B cell (primary cell): ENCODE measurements at regions not wholly inside any gene's neighbourhood (a gene's known extent, or its start where the extent isn't known, plus 50 kb on each side); places are given as distances from the start of the nearest gene placed in this dataset.

Experiments
- ATAC-seq: fragments of 200-7000 bp; cut with Tn5 transposase; one replicate; pipeline ENCODE4 v1.10.0; 2021; ENCODE audit warnings: low read depth, mild to moderate bottlenecking, moderate number of reproducible peaks, moderate library complexity
- CTCF ChIA-PET: fragments of 350-600 bp; sonication (Branson Sonifier 250); formaldehyde crosslinking; loops from one replicate; lab custom pipeline; 2021; ENCODE audit warnings: antibody characterized with exemption, inconsistent platforms; lab: Charles Lee
- POLR2A ChIA-PET: fragments of 350-600 bp; sonication (Branson Sonifier 250); formaldehyde crosslinking; loops from one replicate; lab custom pipeline; 2021; ENCODE audit warnings: antibody characterized with exemption; lab: Charles Lee
- DNase-seq: peaks from one replicate; pipeline ENCODE4 v3.0.0; 2013
- H2AFZ ChIP-seq: 2 replicates; pipeline ENCODE4 v1.6.1; 2012; ENCODE audit warnings: mild to moderate bottlenecking, low read depth, low read length; ENCODE audit not compliant: insufficient read depth, poor library complexity, severe bottlenecking
- H3K27ac ChIP-seq, 2 donors: 1 replicate in 1 of 2; 2 replicates in 1 of 2; pipeline ENCODE4 v1.5.1; 2012 to 2013; ENCODE audit warnings: low read length in 2 of 2, mild to moderate bottlenecking in 2 of 2, moderate library complexity in 1 of 2
- H3K27me3 ChIP-seq, 4 experiments: fragments of 200-600 bp in 1 of 4; sonication (generic) in 1 of 4; replicated peaks in 1 of 4; 1 replicate in 2 of 4; 2 replicates in 2 of 4; pipeline versions ENCODE4 v1.6.1 to v1.7.0; 2013 to 2016; ENCODE audit warnings: low read length in 3 of 4, mild to moderate bottlenecking in 2 of 4, mixed read lengths in 1 of 4, moderate library complexity in 1 of 4; ENCODE audit not compliant: insufficient read depth in 4 of 4, control insufficient read depth in 3 of 4; ENCODE audit errors: control extremely low read depth in 1 of 4
- H3K36me3 ChIP-seq, 2 experiments: replicated peaks in 1 of 2; 1 replicate in 1 of 2; 2 replicates in 1 of 2; pipeline versions ENCODE4 v1.6.1 to v1.7.1; 2013; ENCODE audit warnings: low read length in 1 of 2; ENCODE audit not compliant: insufficient read depth in 2 of 2, control insufficient read depth in 1 of 2; ENCODE audit errors: control extremely low read depth in 1 of 2, extremely low read depth in 1 of 2
- H3K4me1 ChIP-seq, 2 donors: fragments of 200-600 bp in 1 of 2; sonication (generic) in 1 of 2; 1 replicate in 1 of 2; 2 replicates in 1 of 2; pipeline versions ENCODE4 v1.5.1 to v1.6.1; 2013 to 2017; ENCODE audit warnings: low read length in 2 of 2; ENCODE audit not compliant: control insufficient read depth in 2 of 2, insufficient read depth in 2 of 2
- H3K4me2 ChIP-seq: replicated peaks from 2 replicates; pipeline ENCODE3; 2012; ENCODE audit warnings: mild to moderate bottlenecking, low read depth, low read length; ENCODE audit not compliant: poor library complexity, severe bottlenecking
- H3K4me3 ChIP-seq, 5 experiments: fragments of 200-600 bp in 1 of 5; sonication (generic) in 1 of 5; 1 replicate in 3 of 5; 2 replicates in 2 of 5; pipeline versions ENCODE4 v1.5.1 to v1.7.0; 2011 to 2016; ENCODE audit warnings: low read length in 4 of 5, mild to moderate bottlenecking in 4 of 5, low read depth in 2 of 5, control low read depth in 1 of 5, moderate library complexity in 1 of 5; ENCODE audit not compliant: insufficient read depth in 1 of 5; ENCODE audit errors: control extremely low read depth in 1 of 5, extremely low read depth in 1 of 5
- H3K79me2 ChIP-seq: fragments of 200-600 bp; sonication (generic); one replicate; pipeline ENCODE4 v1.6.0; 2016; ENCODE audit warnings: low read length; ENCODE audit not compliant: control insufficient read depth, insufficient read depth
- H3K9ac ChIP-seq: fragments of 200-600 bp; sonication (generic); 2 replicates; pipeline ENCODE4 v1.6.1; 2017; ENCODE audit warnings: mild to moderate bottlenecking, low read length, moderate library complexity
- H3K9me3 ChIP-seq, 3 donors: one replicate each; pipeline versions ENCODE4 v1.6.1 to v1.7.1; 2013; ENCODE audit warnings: low read length in 2 of 3; ENCODE audit not compliant: control insufficient read depth in 2 of 3, insufficient read depth in 1 of 3; ENCODE audit errors: control extremely low read depth in 1 of 3
- H4K20me1 ChIP-seq: 2 replicates; pipeline ENCODE4 v1.6.0; 2012; ENCODE audit warnings: mild to moderate bottlenecking, low read length; ENCODE audit not compliant: insufficient read depth, control insufficient read depth, poor library complexity, severe bottlenecking
- H3K27ac Mint-ChIP-seq: one replicate; pipeline ENCODE4 v1.8.0; 2021; ENCODE audit warnings: mixed read lengths
- H3K27me3 Mint-ChIP-seq: one replicate; pipeline ENCODE4 v1.8.0; 2021; ENCODE audit warnings: mixed read lengths
- H3K4me1 Mint-ChIP-seq: one replicate; pipeline ENCODE4 v1.8.0; 2021; ENCODE audit warnings: mixed read lengths
- H3K4me3 Mint-ChIP-seq: one replicate; pipeline ENCODE4 v1.8.0; 2021; ENCODE audit warnings: mixed read lengths
- H3K9me3 Mint-ChIP-seq: one replicate; pipeline ENCODE4 v1.8.0; 2022; ENCODE audit warnings: mixed read lengths; ENCODE audit not compliant: insufficient read depth
- CTCF ChIP-seq: fragments of 200-600 bp; IDR thresholded peaks from one replicate; pipeline ENCODE4 v1.8.0; 2022; ENCODE audit warnings: antibody characterized with exemption, mild to moderate bottlenecking
- EZH2 ChIP-seq: IDR thresholded peaks from 2 replicates; pipeline ENCODE4 v1.6.1; 2012; ENCODE audit warnings: borderline replicate concordance, low read depth, mild to moderate bottlenecking, moderate library complexity, low read length; ENCODE audit not compliant: insufficient read depth, poor library complexity, severe bottlenecking
- WGBS: methylation state at CpG from one replicate; pipeline ENCODE4 v1.1.5; 2013; ENCODE audit warnings: missing lambda C conversion rate; ENCODE audit not compliant: insufficient coverage; 5-methylcytosine and 5-hydroxymethylcytosine counted together
- intact Hi-C: fragments of 100-400 bp; cut with micrococcal nuclease; formaldehyde crosslinking; loops from one replicate; pipeline ENCODE4 v1.10.0; 2022

GRCh38 chrX:25523574-25524540 is 508.1 kb upstream of the ARX start:
- 25% methylated on average over 4 of the region's 7 CpGs for WGBS
- Mint-ChIP-seq H3K9me3 (no peaks in the 10 kb centered on the region), H3K4me1 (no peaks in the 10 kb centered on the region), H3K27me3 (no peaks in the 10 kb centered on the region), H3K27ac (no peak overlapping the region), H3K4me3 (no peak overlapping the region)
- intact Hi-C loops, result no loop called here
- Histone ChIP-seq H3K36me3 (no peaks in the 10 kb centered on the region), H3K4me1 (no peaks in the 10 kb centered on the region), H3K9ac (no peak overlapping the region), H3K27me3 (no peaks in the 10 kb centered on the region), H3K9me3 (no peaks in the 10 kb centered on the region), H3K4me3 (no peak overlapping the region), H3K79me2 (no peaks in the 10 kb centered on the region), H2AFZ (no peak overlapping the region), H3K27ac (no peak overlapping the region), H4K20me1 (no peaks in the 10 kb centered on the region), H3K4me2 (no peak overlapping the region)
- ATAC-seq (no peak), DNase-seq (no peak)
- ChIA-PET CTCF (no interaction called here), POLR2A (no interaction called here)
- TF ChIP-seq EZH2, result no peak
- TF ChIP-seq CTCF, result no peak

- ChIA-PET CTCF (no interaction called here), POLR2A (no interaction called here)
- DNase-seq (no peak), ATAC-seq (no peak)
- no peaks in the 10 kb centered on the region for H3K4me1 Mint-ChIP-seq
- H3K4me1 ChIP-seq, result no peaks in the 10 kb centered on the region
- no peak overlapping the region for H3K4me3 ChIP-seq
- no peak overlapping the region for H3K4me2 ChIP-seq
- no peak overlapping the region for H3K27ac Mint-ChIP-seq
- intact Hi-C loops, result no loop called here
- H2AFZ ChIP-seq, result no peak overlapping the region
- no peaks in the 10 kb centered on the region for H3K79me2 ChIP-seq
- H3K27me3 Mint-ChIP-seq, result no peaks in the 10 kb centered on the region
- no peaks in the 10 kb centered on the region for H3K36me3 ChIP-seq
- no peaks in the 10 kb centered on the region for H3K27me3 ChIP-seq
- no peak overlapping the region for H3K4me3 Mint-ChIP-seq
- WGBS, result no CpG with 5 or more reads among the region's 1 CpG
- H3K9me3 Mint-ChIP-seq, result no peaks in the 10 kb centered on the region
- no peak overlapping the region for H3K27ac ChIP-seq
- no peak overlapping the region for H3K9ac ChIP-seq
- H3K9me3 ChIP-seq, result no peaks in the 10 kb centered on the region
- no peak for TF ChIP-seq CTCF
- TF ChIP-seq EZH2, result no peak
- no peaks in the 10 kb centered on the region for H4K20me1 ChIP-seq
These were observed 511.4 kb upstream of the ARX start for GRCh38 chrX:25527156-25527555.
